GM12878 (cell line): ENCODE measurements at regions not wholly inside any gene's neighbourhood (a gene's known extent, or its start where the extent isn't known, plus 50 kb on each side); places are given as distances from the start of the nearest gene placed in this dataset.
"Not testable (repeated sequence)": the region's sequence is repeated elsewhere in the genome, so short reads cannot be mapped to it uniquely, and the experiment has no call there.

Experiments used
- ATAC-seq: fragments of 200-7000 bp; cut with Tn5 transposase; 3 replicates; pipeline ENCODE4 v1.9.1; 2020; ENCODE audit warnings: mild to moderate bottlenecking, moderate library complexity
- BruUV-seq: library from RNA; stranded (reverse); fragments of 400-500 nt; replicated peaks from 2 replicates; lab custom pipeline; 2021; lab: Mats Ljungman, UMichigan
- CTCF ChIA-PET: fragments of 300-600 bp; sonication (Branson Sonifier 250); formaldehyde crosslinking; extraction: SDS; loops from one replicate; lab custom pipeline; 2021; ENCODE audit warnings: inconsistent platforms; lab: Yijun Ruan, JAX
- POLR2A ChIA-PET: fragments of 350-600 bp; formaldehyde crosslinking; extraction: SDS; loops from one replicate; lab custom pipeline; 2021; ENCODE audit warnings: inconsistent platforms; lab: Charles Lee
- RAD21 ChIA-PET: fragments of 300-600 bp; sonication (Branson Sonifier 250); formaldehyde crosslinking; loops from one replicate; lab custom pipeline; 2023; ENCODE audit warnings: antibody characterized with exemption; ENCODE audit not compliant: unreplicated experiment; lab: Charles Lee
- SMC1A ChIA-PET: fragments of 300-600 bp; sonication (Branson Sonifier 250); formaldehyde crosslinking; loops from one replicate; lab custom pipeline; 2023; ENCODE audit not compliant: unreplicated experiment, uncharacterized antibody; lab: Charles Lee
- DNase-seq: peaks from one replicate; pipeline ENCODE4 v3.0.0-alpha.2; 2011; ENCODE audit warnings: low read depth, low spot score
- FAIRE-seq: peaks from 3 replicates; lab custom pipeline; 2011; peaks lifted over from hg19 to GRCh38; lab: Jason Lieb, UNC
- H2AFZ ChIP-seq: 2 replicates; pipeline ENCODE4 v1.6.0; 2011; ENCODE audit warnings: low read depth, low read length, control low read depth; ENCODE audit not compliant: control insufficient read depth
- H3K27ac ChIP-seq: 2 replicates; pipeline ENCODE4 v1.5.1; 2011; ENCODE audit warnings: control low read depth; ENCODE audit not compliant: control insufficient read depth, insufficient read depth
- H3K27me3 ChIP-seq, 2 experiments: replicated peaks in 1 of 2; 2 replicates each; pipeline versions ENCODE4 v1.6.0 to v1.6.1; 2011; ENCODE audit warnings: low read length in 1 of 2; ENCODE audit not compliant: control insufficient read depth in 2 of 2, insufficient read depth in 2 of 2
- H3K36me3 ChIP-seq, 2 experiments: 2 replicates each; pipeline ENCODE4 v1.5.1; 2011; ENCODE audit warnings: low read length in 1 of 2; ENCODE audit not compliant: control insufficient read depth in 2 of 2, insufficient read depth in 2 of 2
- H3K4me1 ChIP-seq: 2 replicates; pipeline ENCODE4 v1.6.1; 2011; ENCODE audit warnings: mild to moderate bottlenecking, low read length, moderate library complexity, mixed read lengths; ENCODE audit not compliant: control insufficient read depth, insufficient read depth
- H3K4me2 ChIP-seq: 2 replicates; pipeline ENCODE4 v1.6.0; 2011; ENCODE audit warnings: control low read depth; ENCODE audit not compliant: control insufficient read depth, insufficient read depth
- H3K4me3 ChIP-seq: fragments of 200-600 bp; sonication (generic); 2 replicates; pipeline ENCODE4 v1.5.1; 2016
- H3K79me2 ChIP-seq: 2 replicates; pipeline ENCODE4 v1.6.0; 2011; ENCODE audit warnings: low read length; ENCODE audit not compliant: control insufficient read depth, insufficient read depth
- H3K9ac ChIP-seq: 2 replicates; pipeline ENCODE4 v1.8.0; 2011; ENCODE audit warnings: low read length, control low read depth, mixed read lengths; ENCODE audit not compliant: control insufficient read depth, insufficient read depth
- H3K9me3 ChIP-seq: replicated peaks from 3 replicates; pipeline ENCODE4 v1.5.1; 2011; ENCODE audit warnings: mild to moderate bottlenecking, low read length; ENCODE audit not compliant: control insufficient read depth, insufficient read depth
- H4K20me1 ChIP-seq: 2 replicates; pipeline ENCODE4 v1.6.0; 2011; ENCODE audit not compliant: control insufficient read depth, insufficient read depth
- CREB1 ChIP-seq: IDR thresholded peaks from 2 replicates; pipeline ENCODE4 v1.6.1; 2012; ENCODE audit warnings: low read depth, mild to moderate bottlenecking, inconsistent platforms
- SPI1 ChIP-seq: IDR thresholded peaks from 2 replicates; pipeline ENCODE4 v1.6.1; 2011; ENCODE audit warnings: low read depth, mild to moderate bottlenecking, low read length, moderate library complexity, borderline replicate concordance; ENCODE audit not compliant: insufficient read depth
- YBX1 ChIP-seq: fragments of 450-650 bp; IDR thresholded peaks from 2 replicates; pipeline ENCODE4 v1.6.1; 2016; ENCODE audit warnings: antibody characterized with exemption
- WGBS: methylation state at CpG from one replicate; pipeline ENCODE4 v1.1.6; 2016; ENCODE audit warnings: low lambda C conversion rate; ENCODE audit not compliant: insufficient replicate concordance, insufficient coverage; ENCODE audit errors: missing lambda C conversion rate; 5-methylcytosine and 5-hydroxymethylcytosine counted together
- in situ Hi-C: fragments of 300-500 bp; cut with MboI; formaldehyde crosslinking; loops from 9 replicates; pipeline ENCODE4 v1.14.3; 2018; ENCODE audit warnings: mixed read lengths
- intact Hi-C: fragments of 100-400 bp; cut with micrococcal nuclease; formaldehyde crosslinking; loops from one replicate; pipeline ENCODE4 v1.14.2; 2022; ENCODE audit not compliant: unreplicated experiment

DNA sequence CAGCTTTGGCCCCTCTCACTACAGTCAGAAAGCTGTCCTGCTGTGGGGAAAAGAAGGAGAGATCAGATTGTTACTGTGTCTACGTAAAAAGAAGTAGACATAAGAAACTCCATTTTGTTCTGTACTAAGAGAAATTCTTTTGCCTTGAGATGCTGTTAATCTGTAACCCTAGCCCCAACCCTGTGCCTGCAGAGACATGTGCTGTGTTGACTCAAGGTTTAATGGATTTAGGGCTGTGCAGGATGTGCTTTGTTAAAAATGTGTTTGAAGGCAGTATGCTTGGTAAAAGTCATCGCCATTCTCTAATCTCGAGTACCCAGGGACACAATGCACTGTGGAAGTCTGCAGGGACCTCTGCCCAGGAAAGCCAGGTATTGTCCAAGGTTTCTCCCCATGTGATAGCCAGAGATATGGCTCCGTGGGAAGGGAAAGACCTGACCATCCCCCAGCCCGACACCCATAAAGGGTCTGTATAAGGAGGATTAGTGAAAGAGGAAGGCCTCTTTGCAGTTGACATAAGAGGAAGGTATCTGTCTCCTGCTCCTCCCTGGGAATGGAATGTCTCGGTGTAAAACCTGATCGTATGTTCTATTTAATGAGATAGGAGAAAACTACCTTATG lies 263.9 kb downstream of the LMX1A start:
- CTCF ChIA-PET, H3K36me3 ChIP-seq, H3K9me3 ChIP-seq, FAIRE-seq, H3K27me3 ChIP-seq, H3K27ac ChIP-seq, intact Hi-C loops, H4K20me1 ChIP-seq, H3K4me1 ChIP-seq, H3K9ac ChIP-seq, POLR2A ChIA-PET, H2AFZ ChIP-seq, RAD21 ChIA-PET, SMC1A ChIA-PET, in situ Hi-C loops, H3K4me2 ChIP-seq, DNase-seq, H3K79me2 ChIP-seq, BruUV-seq, H3K4me3 ChIP-seq, ATAC-seq: not testable (repeated sequence)
- 22% methylated on average over 7 of the region's 7 CpGs for WGBS

DNA sequence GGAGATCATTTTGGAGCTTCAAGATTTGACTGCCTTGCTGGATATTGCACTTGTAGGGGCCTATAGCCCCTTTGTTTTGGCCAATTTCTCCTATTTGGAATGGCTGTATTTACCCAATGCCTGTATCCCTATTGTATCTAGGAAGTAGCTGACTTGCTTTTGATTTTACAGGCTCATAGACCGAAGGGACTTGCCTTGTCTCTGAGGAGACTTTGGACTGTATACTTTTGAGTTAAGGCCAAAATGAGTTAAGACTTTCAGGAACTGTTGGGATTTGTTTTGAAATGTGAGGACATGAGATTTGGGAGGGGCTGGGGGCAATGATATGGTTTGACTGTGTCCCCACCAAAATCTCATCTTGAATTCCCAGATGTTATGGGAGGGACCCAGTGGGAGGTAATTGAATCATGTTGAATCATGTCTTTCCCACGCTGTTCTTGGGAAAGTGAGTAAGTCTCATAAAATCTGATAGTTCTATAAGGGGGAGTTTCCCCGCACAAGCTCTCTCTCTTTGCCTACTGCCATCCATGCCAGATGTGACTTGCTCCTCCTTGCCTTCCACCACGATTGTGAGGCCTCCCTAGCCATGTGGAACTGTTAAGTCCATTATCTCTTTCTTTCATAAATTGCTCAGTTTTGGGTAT lies 276.1 kb downstream of the LMX1A start:
- H3K4me1 ChIP-seq, result no peaks in the 10 kb centered on the region
- H3K27me3 ChIP-seq, result no peaks in the 10 kb centered on the region
- FAIRE-seq (no peak), ATAC-seq (no peak), DNase-seq (no peak)
- TF ChIP-seq YBX1, result no peak
- no peak for TF ChIP-seq CREB1
- TF ChIP-seq SPI1, result no peak
- intact Hi-C loops (loop anchor here (10.0 kb wide), 1 partner anchor 1206 kb away; no protein-coding TSS in a partner anchor), in situ Hi-C loops (no loop called here)
- POLR2A ChIA-PET, result no interaction called here
- no peak overlapping the region for H3K27ac ChIP-seq
- RAD21 ChIA-PET, result no interaction called here
- SMC1A ChIA-PET, result no interaction called here
- no TSS peak for BruUV-seq
- WGBS, result 19% methylated on average over 4 of the region's 4 CpGs
- H3K36me3 ChIP-seq, result no peaks in the 10 kb centered on the region
- CTCF ChIA-PET, result no interaction called here
- H4K20me1 ChIP-seq, result no peaks in the 10 kb centered on the region
- no peaks in the 10 kb centered on the region for H3K9me3 ChIP-seq
- no peak overlapping the region for H2AFZ ChIP-seq
- no peaks in the 10 kb centered on the region for H3K79me2 ChIP-seq
- no peak overlapping the region for H3K4me3 ChIP-seq
- no peak overlapping the region for H3K4me2 ChIP-seq
- no peak overlapping the region for H3K9ac ChIP-seq
